PC-9 (cell line): ENCODE measurements at regions not wholly inside any gene's neighbourhood (a gene's known extent, or its start where the extent isn't known, plus 50 kb on each side); places are given as distances from the start of the nearest gene placed in this dataset.

Experiments
- BruUV-seq: library from RNA; stranded (reverse); fragments of 400-500 nt; replicated peaks from 2 replicates; lab custom pipeline; 2021; lab: Mats Ljungman, UMichigan
- CTCF ChIA-PET: fragments of 300-600 bp; sonication (Branson Sonifier 250); formaldehyde crosslinking; loops from one replicate; lab custom pipeline; 2022; ENCODE audit warnings: antibody characterized with exemption; lab: Charles Lee
- POLR2A ChIA-PET: fragments of 300-600 bp; sonication (Branson Sonifier 250); formaldehyde crosslinking; loops from one replicate; lab custom pipeline; 2022; ENCODE audit warnings: antibody characterized with exemption; ENCODE audit not compliant: unreplicated experiment; lab: Charles Lee
- DNase-seq, 2 experiments: peaks; one replicate each; pipeline versions ENCODE4 v3.0.0 to v3.0.0-alpha.2; 2015 to 2022; ENCODE audit warnings: mixed read lengths in 1 of 2
- H2AFZ ChIP-seq: fragments of 200-600 bp; sonication (generic); 2 replicates; pipeline ENCODE4 v1.8.1; 2017; ENCODE audit warnings: antibody characterized with exemption
- H3F3A ChIP-seq: fragments of 200-600 bp; sonication (generic); 2 replicates; pipeline ENCODE4 v1.8.1; 2017; ENCODE audit warnings: antibody characterized with exemption, mild to moderate bottlenecking, low read depth; ENCODE audit not compliant: insufficient read depth
- H3K27ac ChIP-seq: fragments of 200-600 bp; sonication (generic); 2 replicates; pipeline ENCODE4 v1.6.1; 2016; ENCODE audit warnings: mixed run types
- H3K27me3 ChIP-seq: fragments of 200-600 bp; sonication (generic); 2 replicates; pipeline ENCODE4 v1.6.1; 2016; ENCODE audit warnings: low read depth, mixed run types; ENCODE audit not compliant: insufficient read depth
- H3K36me3 ChIP-seq: fragments of 200-600 bp; sonication (generic); 2 replicates; pipeline ENCODE4 v1.6.1; 2016; ENCODE audit warnings: low read depth, mixed run types
- H3K4me1 ChIP-seq: fragments of 200-600 bp; sonication (generic); replicated peaks from 2 replicates; pipeline ENCODE4 v1.6.1; 2016; ENCODE audit warnings: mixed run types; ENCODE audit not compliant: insufficient read depth
- H3K4me2 ChIP-seq: fragments of 200-600 bp; sonication (generic); 2 replicates; pipeline ENCODE4 v1.6.1; 2017; ENCODE audit warnings: mixed run types
- H3K4me3 ChIP-seq: fragments of 200-600 bp; sonication (generic); 2 replicates; pipeline ENCODE4 v1.6.1; 2016; ENCODE audit warnings: mixed run types
- H3K79me2 ChIP-seq: fragments of 200-600 bp; sonication (generic); 2 replicates; pipeline ENCODE4 v1.6.1; 2017; ENCODE audit warnings: low read depth, mixed run types
- H3K9me2 ChIP-seq: fragments of 200-600 bp; sonication (generic); 2 replicates; pipeline ENCODE4 v1.8.1; 2017; ENCODE audit warnings: mild to moderate bottlenecking; ENCODE audit not compliant: insufficient read depth
- H3K9me3 ChIP-seq: fragments of 200-600 bp; sonication (generic); 2 replicates; pipeline ENCODE4 v1.8.1; 2016; ENCODE audit warnings: low read depth; ENCODE audit not compliant: insufficient read depth
- H4K20me1 ChIP-seq: fragments of 200-600 bp; sonication (generic); 2 replicates; pipeline ENCODE4 v1.8.1; 2017; ENCODE audit not compliant: insufficient read depth
- EZH2 ChIP-seq: fragments of 200-600 bp; sonication (generic); IDR thresholded peaks from 2 replicates; pipeline ENCODE4 v1.8.0; 2017; ENCODE audit warnings: antibody characterized with exemption, low read depth
- intact Hi-C: fragments of 100-400 bp; cut with micrococcal nuclease; formaldehyde crosslinking; loops from one replicate; pipeline ENCODE4 v1.10.0; 2022; ENCODE audit not compliant: unreplicated experiment
- TF ChIP-seq, protein P1 (sequence below): fragments of 200-600 bp; sonication (generic); conservative IDR thresholded peaks from 2 replicates; pipeline ENCODE4 v1.6.1; 2017; ENCODE audit warnings: mixed run types, antibody characterized with exemption, mild to moderate bottlenecking, moderate library complexity

DNA sequence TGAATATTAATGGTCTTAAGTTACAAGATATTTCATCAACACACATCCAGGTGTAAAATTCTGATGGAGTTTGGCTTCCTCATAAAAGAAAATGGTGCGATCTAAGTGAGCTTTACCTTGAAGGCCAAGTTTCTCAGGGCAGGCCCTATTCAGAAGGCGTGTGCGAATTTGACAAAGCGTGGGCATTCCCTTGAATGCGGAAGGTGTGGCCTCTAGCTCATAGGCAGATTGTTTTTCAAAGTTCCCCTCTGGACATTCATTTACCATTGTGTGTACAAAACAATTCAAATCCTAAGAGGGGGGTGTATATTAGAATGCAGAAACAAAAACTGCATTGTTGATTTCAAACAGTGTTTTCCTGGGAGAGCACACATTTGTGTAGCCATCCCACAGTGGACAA is 411.9 kb upstream of the PKN2 start:
- Histone ChIP-seq H3K4me2 (no peak overlapping the region), H3K4me1 (0 out of 2 replicates have a peak, but pooled peaks cover 4% of the 10 kb centered on the region), H3K27ac (no peak overlapping the region), H3K27me3 (no peaks in the 10 kb centered on the region), H3K79me2 (no peaks in the 10 kb centered on the region), H3K9me3 (no peaks in the 10 kb centered on the region), H3F3A (no peaks in the 10 kb centered on the region), H4K20me1 (no peaks in the 10 kb centered on the region), H3K4me3 (no peak overlapping the region), H3K36me3 (no peaks in the 10 kb centered on the region), H2AFZ (no peak overlapping the region), H3K9me2 (no peaks in the 10 kb centered on the region)
- no TSS peak for BruUV-seq
- TF ChIP-seq, protein P1, sequence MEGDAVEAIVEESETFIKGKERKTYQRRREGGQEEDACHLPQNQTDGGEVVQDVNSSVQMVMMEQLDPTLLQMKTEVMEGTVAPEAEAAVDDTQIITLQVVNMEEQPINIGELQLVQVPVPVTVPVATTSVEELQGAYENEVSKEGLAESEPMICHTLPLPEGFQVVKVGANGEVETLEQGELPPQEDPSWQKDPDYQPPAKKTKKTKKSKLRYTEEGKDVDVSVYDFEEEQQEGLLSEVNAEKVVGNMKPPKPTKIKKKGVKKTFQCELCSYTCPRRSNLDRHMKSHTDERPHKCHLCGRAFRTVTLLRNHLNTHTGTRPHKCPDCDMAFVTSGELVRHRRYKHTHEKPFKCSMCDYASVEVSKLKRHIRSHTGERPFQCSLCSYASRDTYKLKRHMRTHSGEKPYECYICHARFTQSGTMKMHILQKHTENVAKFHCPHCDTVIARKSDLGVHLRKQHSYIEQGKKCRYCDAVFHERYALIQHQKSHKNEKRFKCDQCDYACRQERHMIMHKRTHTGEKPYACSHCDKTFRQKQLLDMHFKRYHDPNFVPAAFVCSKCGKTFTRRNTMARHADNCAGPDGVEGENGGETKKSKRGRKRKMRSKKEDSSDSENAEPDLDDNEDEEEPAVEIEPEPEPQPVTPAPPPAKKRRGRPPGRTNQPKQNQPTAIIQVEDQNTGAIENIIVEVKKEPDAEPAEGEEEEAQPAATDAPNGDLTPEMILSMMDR: no peak
- no peak for TF ChIP-seq EZH2
- POLR2A ChIA-PET: no interaction called here
- intact Hi-C loops: no loop called here
- CTCF ChIA-PET: no interaction called here
- DNase-seq: no peak

DNA sequence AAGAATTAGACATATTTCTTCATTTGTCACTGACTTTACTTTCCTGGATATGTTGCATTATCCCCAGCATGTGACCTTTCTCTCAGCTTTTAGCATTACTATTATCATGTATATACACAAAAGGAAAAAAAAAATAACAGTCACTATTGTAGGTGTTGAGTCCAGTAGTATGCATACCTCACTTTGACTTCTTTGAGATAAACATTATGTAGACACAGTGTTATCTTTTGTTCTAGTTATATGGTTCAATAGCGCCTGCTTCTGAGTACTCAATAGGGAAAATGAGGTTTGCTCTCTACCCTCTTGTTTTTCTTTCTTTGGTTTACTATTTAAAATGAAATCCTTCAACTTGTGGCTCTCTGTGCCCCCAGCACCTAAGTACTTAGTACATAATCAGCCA is 409.6 kb upstream of the PKN2 start:
- Histone ChIP-seq H3F3A (no peaks in the 10 kb centered on the region), H4K20me1 (no peaks in the 10 kb centered on the region; the same call in 1 of the 2 replicates), H3K4me1 (0 out of 2 replicates have a peak, but pooled peaks cover 4% of the 10 kb centered on the region), H3K79me2 (no peaks in the 10 kb centered on the region), H3K9me2 (no peaks in the 10 kb centered on the region), H3K4me2 (no peak overlapping the region), H3K27ac (no peak overlapping the region), H3K27me3 (no peaks in the 10 kb centered on the region), H3K9me3 (no peaks in the 10 kb centered on the region), H3K4me3 (no peak overlapping the region), H3K36me3 (no peaks in the 10 kb centered on the region), H2AFZ (no peak overlapping the region)
- DNase-seq: no peak
- CTCF ChIA-PET: no interaction called here
- no TSS peak for BruUV-seq
- no peak for TF ChIP-seq EZH2
- TF ChIP-seq, protein P1: no peak
- POLR2A ChIA-PET: no interaction called here
- intact Hi-C loops: no loop called here

DNA sequence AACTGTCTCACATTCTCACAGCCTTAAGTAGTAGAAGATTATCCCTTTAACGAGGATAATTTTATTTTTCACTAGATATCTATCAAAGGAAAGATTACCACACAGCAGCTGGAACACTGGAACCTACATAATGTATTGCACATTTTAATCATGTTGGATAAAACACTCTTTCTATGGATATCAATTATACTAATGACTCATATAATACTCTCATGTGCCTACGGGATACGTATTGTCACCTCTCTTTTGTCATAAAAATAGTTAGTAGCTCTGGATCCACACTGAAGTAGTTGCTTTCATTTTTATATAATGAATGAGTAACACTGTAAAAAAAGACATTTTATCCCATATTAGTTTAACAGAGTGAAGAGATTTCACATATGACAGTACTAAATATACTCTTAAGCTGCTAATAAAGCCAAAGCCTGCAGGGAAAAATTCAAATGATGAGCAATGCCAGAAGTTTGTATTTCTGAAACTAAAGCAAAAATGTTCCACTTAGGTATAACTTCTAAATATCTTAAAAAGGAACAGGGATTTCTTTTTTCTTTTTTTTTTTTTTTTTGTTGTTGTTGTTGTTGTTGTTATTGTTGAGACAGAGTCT is 408.7 kb upstream of the PKN2 start:
- DNase-seq: no peak
- no peaks in the 10 kb centered on the region for H3K79me2 ChIP-seq
- no peak overlapping the region for H3K27ac ChIP-seq
- no peaks in the 10 kb centered on the region for H3K27me3 ChIP-seq
- TF ChIP-seq, protein P1: no peak
- TF ChIP-seq EZH2: no peak
- intact Hi-C loops: no loop called here
- no peaks in the 10 kb centered on the region for H3K36me3 ChIP-seq
- 0 out of 2 replicates have a peak, but pooled peaks cover 4% of the 10 kb centered on the region for H3K4me1 ChIP-seq
- H3K9me3 ChIP-seq: no peaks in the 10 kb centered on the region
- no peak overlapping the region for H3K4me2 ChIP-seq
- no peaks in the 10 kb centered on the region; the same call in 1 of the 2 replicates for H4K20me1 ChIP-seq
- no peaks in the 10 kb centered on the region for H3F3A ChIP-seq
- no TSS peak for BruUV-seq
- CTCF ChIA-PET: no interaction called here
- H2AFZ ChIP-seq: no peak overlapping the region
- POLR2A ChIA-PET: no interaction called here
- no peak overlapping the region for H3K4me3 ChIP-seq
- no peaks in the 10 kb centered on the region for H3K9me2 ChIP-seq
